ENCODE measurements at regions not wholly inside any gene's neighbourhood (a gene's known extent, or its start where the extent isn't known, plus 50 kb on each side); places are given as distances from the start of the nearest gene placed in this dataset.
A peak's percentile ranks its signal among the peaks of the same experiment; 100 is the strongest.

GRCh38 chr5:38099205-38100168 lies 158.9 kb upstream of the EGFLAM start:
- DNase-seq (ENCODE audit: low read depth): no peak

DNA sequence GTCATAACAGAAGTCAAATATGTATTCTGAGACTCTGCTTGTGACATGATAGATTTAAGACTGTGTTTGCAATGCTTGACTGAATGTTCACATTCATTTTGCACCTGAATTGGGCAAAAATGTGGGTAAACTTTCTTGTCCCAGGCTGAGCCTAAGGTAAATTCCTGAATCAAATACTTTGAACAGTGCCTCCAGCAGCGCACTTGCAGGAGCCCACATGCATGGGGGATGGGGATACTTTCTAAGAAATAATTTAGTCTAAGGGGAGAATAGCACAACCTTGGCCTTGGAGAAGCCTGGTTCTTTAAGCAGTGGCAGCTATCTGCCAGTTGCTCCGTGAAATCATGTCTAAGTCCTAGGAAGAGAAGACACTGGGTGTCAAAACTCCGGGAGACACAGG lies 163.5 kb upstream of the EGFLAM start:
- no peak for DNase-seq (ENCODE audit: low read depth)

DNA sequence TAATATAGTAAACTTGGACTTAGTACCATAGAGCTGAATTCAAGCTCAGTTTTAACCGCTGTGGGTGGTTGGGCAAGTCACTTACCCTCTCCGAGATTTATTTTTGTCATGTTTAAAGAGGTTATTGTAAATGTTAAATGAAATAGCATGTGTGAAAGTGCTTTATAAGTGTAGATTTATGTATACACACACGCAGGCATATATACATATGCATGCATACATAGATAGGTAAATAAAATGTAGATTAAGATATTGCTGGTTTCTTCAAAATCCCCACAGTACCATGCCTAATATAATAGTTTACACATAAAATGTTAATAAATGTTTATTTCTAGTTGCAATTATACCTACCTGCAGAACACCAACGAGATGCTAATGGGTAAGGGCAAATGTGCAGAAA lies 164.5 kb upstream of the EGFLAM start:
- DNase-seq (ENCODE audit: low read depth): no peak

GRCh38 chr5:38086777-38087176 lies 171.6 kb upstream of the EGFLAM start:
- no peak for DNase-seq (ENCODE audit: low read depth)

DNA sequence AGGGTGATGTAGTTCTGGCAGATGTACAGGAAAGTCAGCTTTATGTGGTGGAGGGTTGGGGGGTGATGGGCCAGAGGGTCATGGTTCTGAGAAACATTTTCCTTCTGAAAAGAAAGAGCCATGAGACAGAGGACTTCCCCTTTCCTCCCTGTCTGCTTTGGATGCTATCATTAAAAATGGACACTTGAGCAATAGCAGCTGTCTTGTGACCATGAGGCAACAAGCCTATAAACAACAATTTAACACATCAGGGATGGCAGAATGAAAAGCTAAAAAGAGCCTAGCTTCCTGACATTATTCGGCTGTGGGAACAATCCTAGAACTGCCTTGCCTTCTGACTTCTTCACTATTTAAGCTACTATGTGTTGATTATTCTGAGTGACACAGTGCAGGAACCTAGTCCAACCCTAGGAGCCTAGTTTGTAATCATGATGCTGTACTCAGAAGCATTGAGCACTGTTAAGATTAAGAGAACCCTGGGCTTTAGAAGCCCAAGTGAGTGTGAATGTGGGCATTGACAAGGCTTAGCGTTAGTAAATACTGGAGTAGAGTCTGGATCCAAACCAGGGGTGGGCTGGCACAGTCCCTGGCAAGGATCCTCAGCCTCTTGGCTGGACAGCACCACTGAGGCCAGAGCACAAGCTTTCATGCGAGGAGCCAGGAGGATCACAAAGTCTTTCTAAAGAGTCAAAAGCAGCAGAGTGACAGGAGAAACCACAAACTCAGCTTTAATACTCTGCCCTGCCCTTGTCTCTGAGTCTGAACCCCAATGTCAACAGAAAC lies 178.5 kb upstream of the EGFLAM start:
- DNase-seq (ENCODE audit: low read depth): no peak

GRCh38 chr5:38078161-38078560 lies 180.2 kb upstream of the EGFLAM start:
- no peak for DNase-seq (ENCODE audit: low read depth)

- DNase-seq (ENCODE audit: low read depth): no peak
Measured at GRCh38 chr5:38077652-38078051, 180.7 kb upstream of the EGFLAM start.

- no peak for DNase-seq (ENCODE audit: low read depth)
Measured at GRCh38 chr5:38071831-38072694, 186.3 kb upstream of the EGFLAM start.

- DNase-seq (ENCODE audit: low read depth): no peak
Measured at GRCh38 chr5:38070304-38070950, 187.9 kb upstream of the EGFLAM start.

DNA sequence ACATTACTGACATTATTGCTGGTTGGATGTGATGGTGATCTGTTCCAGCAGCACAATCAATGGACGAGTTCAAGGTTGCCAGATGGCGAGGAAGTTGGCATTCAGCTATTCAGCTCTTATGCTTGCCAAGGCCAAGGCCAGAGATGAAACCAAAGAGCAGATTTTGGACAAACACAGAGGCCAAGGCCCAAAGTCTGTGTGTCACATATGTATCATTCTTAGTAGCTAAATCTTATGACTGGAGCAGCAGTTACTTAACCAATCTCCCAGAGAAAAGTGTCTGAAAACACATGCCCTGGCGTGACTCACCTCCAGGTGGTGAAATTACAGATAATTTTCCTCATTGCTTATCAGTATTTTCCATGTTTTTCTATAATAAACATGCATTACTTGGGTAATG lies 189.0 kb upstream of the EGFLAM start:
- DNase-seq (ENCODE audit: low read depth): no peak

DNA sequence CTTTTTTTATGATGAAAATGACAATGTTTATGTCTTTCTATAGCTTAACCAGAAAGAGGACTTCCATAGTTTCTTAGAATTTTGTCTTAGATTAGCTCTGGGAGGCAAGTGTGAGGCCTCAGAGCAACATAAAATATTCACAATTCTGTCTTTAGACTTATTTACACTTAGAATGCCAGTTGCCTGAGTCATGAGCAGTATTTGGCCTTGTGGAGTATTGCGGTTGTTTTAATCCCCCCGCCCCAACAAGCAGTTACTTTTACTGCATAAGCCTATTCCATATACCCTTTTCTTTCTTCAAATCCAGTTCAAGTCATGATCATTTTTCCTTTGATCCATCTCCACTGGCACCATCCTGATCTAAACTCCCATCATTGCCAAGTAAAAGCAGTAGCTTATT lies 198.0 kb upstream of the EGFLAM start:
- peak; percentile 1 for DNase-seq (ENCODE audit: low read depth)

DNA sequence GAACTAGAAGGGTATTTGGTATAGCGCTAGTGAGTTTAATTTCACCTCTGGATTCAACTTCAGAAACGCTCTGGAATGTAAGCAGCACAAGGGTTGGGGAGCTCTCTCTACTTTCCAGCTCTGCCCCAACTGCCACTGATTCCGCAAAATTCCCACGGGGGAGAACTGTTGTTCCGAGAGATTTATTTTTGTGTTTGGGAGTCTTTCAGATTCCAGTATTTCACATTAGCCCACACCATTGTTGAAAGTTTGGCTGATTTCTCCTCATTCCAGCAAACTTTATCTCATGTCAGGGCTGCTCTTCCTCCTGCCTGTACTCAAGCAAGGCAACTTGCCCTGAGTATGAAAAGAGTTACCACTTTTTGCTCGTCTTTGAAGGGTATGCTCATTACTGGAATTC lies 198.5 kb upstream of the EGFLAM start:
- no peak for DNase-seq (ENCODE audit: low read depth)

GRCh38 chr5:38051711-38052511 lies 206.4 kb upstream of the EGFLAM start:
- DNase-seq (ENCODE audit: low read depth): no peak

DNA sequence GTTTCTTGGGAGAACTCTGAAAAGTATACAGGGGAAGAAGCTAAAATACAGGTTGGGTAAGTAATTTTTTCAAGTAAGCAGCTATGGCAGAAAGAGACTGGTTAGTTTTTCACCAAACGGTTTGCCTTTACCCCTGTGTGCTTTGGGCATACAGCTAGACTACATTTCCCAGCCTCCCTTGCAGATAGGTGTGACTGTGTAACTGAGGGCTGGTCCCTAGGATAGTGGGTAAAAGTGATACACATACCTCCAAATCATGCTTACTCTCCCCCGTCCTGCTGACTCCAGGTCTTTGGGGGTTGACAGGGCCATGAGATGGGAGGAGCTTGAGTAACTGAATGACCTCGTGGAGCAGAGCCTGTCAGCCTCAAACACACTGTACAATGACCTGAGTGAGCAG lies 208.6 kb upstream of the GDNF start:
- no peak for DNase-seq (ENCODE audit: low read depth)

DNA sequence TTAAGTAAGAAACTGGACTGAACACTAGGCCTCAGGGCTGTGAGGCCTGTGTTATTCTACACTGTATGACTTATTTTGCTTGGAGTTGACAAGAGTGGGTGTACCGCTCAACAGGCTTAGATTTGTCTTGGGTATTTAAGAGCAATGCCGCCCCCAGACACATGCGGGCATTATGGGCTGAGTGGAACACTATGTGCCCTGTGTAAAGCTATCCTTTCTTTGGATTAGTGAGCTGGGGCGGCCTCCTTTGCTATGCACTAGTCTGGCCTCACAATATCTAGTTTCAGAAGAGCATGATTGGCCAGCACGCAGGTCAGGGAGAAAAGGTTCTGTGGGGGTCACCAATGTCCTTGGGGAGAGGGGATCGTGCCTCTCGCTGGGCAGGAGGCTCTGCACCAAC lies 206.3 kb upstream of the GDNF start:
- no peak for DNase-seq (ENCODE audit: low read depth)

GRCh38 chr5:38045446-38045845 lies 205.6 kb upstream of the GDNF start:
- DNase-seq (ENCODE audit: low read depth): no peak

- DNase-seq (ENCODE audit: low read depth): no peak
Measured at GRCh38 chr5:38039826-38040225, 200.0 kb upstream of the GDNF start.

GRCh38 chr5:38039091-38039490 lies 199.2 kb upstream of the GDNF start:
- DNase-seq (ENCODE audit: low read depth): no peak

DNA sequence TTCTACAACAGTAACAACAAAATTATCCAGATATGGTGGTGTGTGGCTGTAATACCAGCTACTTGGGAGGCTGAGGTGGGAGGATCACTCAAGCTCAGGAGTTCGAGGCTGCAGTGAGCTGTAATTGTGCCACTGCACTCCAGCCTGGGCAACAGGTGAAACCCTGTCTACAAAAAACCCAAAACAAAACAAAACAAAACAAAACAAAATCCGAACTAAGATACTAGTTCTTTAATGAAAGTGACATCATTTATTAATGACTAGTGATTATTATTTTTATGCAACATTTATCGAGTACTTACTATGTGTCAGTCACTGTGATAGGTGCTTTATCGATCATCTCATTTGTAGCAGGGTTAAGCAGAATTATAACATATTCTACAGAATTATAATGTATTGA lies 196.9 kb upstream of the GDNF start:
- DNase-seq (ENCODE audit: low read depth): no peak

- DNase-seq (ENCODE audit: low read depth): no peak
Measured at GRCh38 chr5:38032149-38032548, 192.3 kb upstream of the GDNF start.

GRCh38 chr5:38031304-38031703 lies 191.5 kb upstream of the GDNF start:
- no peak for DNase-seq (ENCODE audit: low read depth)

All from GM04503 (cell line).